IMR-90 (cell line): ENCODE measurements at regions not wholly inside any gene's neighbourhood (a gene's known extent, or its start where the extent isn't known, plus 50 kb on each side); places are given as distances from the start of the nearest gene placed in this dataset.

Experiments
- ATAC-seq: fragments of 200-7000 bp; cut with Tn5 transposase; 2 replicates; pipeline ENCODE4 v1.9.1; 2020; ENCODE audit warnings: low read depth, mild to moderate bottlenecking, moderate library complexity
- BruUV-seq: library from RNA; stranded (reverse); fragments of 400-500 nt; replicated peaks from 2 replicates; lab custom pipeline; 2021; lab: Mats Ljungman, UMichigan
- CTCF ChIA-PET: fragments of 300-600 bp; formaldehyde crosslinking; extraction: SDS; loops from one replicate; lab custom pipeline; 2021; ENCODE audit warnings: antibody characterized with exemption; lab: Yijun Ruan, JAX
- POLR2A ChIA-PET: fragments of 300-600 bp; sonication (Branson Sonifier 250); formaldehyde crosslinking; loops from one replicate; lab custom pipeline; 2022; ENCODE audit warnings: antibody characterized with exemption; ENCODE audit not compliant: unreplicated experiment; lab: Charles Lee
- DNase-seq: peaks from one replicate; pipeline ENCODE4 v3.0.0; 2013
- H2AFZ ChIP-seq: replicated peaks from 2 replicates; pipeline ENCODE3; 2013; ENCODE audit warnings: low read length, mild to moderate bottlenecking; ENCODE audit not compliant: poor library complexity
- H2AK5ac ChIP-seq: 2 replicates; pipeline ENCODE4 v1.6.1; 2013; ENCODE audit warnings: low read depth, low read length, inconsistent platforms
- H2AK9ac ChIP-seq: replicated peaks from 2 replicates; pipeline ENCODE3; 2013; ENCODE audit warnings: mild to moderate bottlenecking, low read depth, low read length, moderate library complexity; ENCODE audit not compliant: poor library complexity
- H2BK120ac ChIP-seq: 2 replicates; pipeline ENCODE4 v1.6.1; 2013; ENCODE audit warnings: low read depth, low read length, inconsistent platforms
- H2BK15ac ChIP-seq: 3 replicates; pipeline ENCODE4 v1.6.1; 2013; ENCODE audit warnings: low read depth, low read length, inconsistent platforms
- H2BK20ac ChIP-seq: 2 replicates; pipeline ENCODE4 v1.6.1; 2013; ENCODE audit warnings: low read depth, mild to moderate bottlenecking, inconsistent platforms, low read length, moderate library complexity
- H2BK5ac ChIP-seq: 2 replicates; pipeline ENCODE4 v1.6.1; 2013; ENCODE audit warnings: mild to moderate bottlenecking, low read depth, low read length, inconsistent platforms; ENCODE audit not compliant: poor library complexity, severe bottlenecking
- H3K14ac ChIP-seq: replicated peaks from 2 replicates; pipeline ENCODE4 v1.6.1; 2013; ENCODE audit warnings: low read depth, low read length, inconsistent platforms
- H3K18ac ChIP-seq: 2 replicates; pipeline ENCODE4 v1.6.1; 2013; ENCODE audit warnings: low read depth, low read length, control low read depth
- H3K23ac ChIP-seq: 2 replicates; pipeline ENCODE4 v1.6.1; 2013; ENCODE audit warnings: low read depth, low read length, inconsistent platforms
- H3K27ac ChIP-seq: 2 replicates; pipeline ENCODE4 v1.5.1; 2013; ENCODE audit warnings: mild to moderate bottlenecking, control low read depth, low read length; ENCODE audit not compliant: insufficient read depth
- H3K27me3 ChIP-seq: 2 replicates; pipeline ENCODE4 v1.6.1; 2013; ENCODE audit warnings: low read length; ENCODE audit not compliant: control insufficient read depth, insufficient read depth
- H3K36me3 ChIP-seq: 2 replicates; pipeline ENCODE4 v1.6.1; 2013; ENCODE audit warnings: low read length, mixed read lengths; ENCODE audit not compliant: control insufficient read depth, insufficient read depth
- H3K4ac ChIP-seq: 2 replicates; pipeline ENCODE4 v1.6.1; 2013; ENCODE audit warnings: low read depth, low read length, inconsistent platforms
- H3K4me1 ChIP-seq: 2 replicates; pipeline ENCODE4 v1.6.1; 2013; ENCODE audit warnings: low read length, mixed read lengths; ENCODE audit not compliant: control insufficient read depth, insufficient read depth
- H3K4me2 ChIP-seq: 2 replicates; pipeline ENCODE4 v1.6.1; 2013; ENCODE audit warnings: low read depth, mild to moderate bottlenecking, control low read depth, low read length, moderate library complexity
- H3K4me3 ChIP-seq: 2 replicates; pipeline ENCODE4 v1.5.1; 2013; ENCODE audit warnings: low read depth, mild to moderate bottlenecking, control low read depth, low read length, moderate library complexity; ENCODE audit not compliant: insufficient read depth
- H3K56ac ChIP-seq: 2 replicates; pipeline ENCODE4 v1.6.1; 2013; ENCODE audit warnings: low read length, inconsistent platforms; ENCODE audit not compliant: insufficient read depth; ENCODE audit errors: extremely low read depth
- H3K79me1 ChIP-seq, 2 experiments: 2 replicates each; pipeline ENCODE4 v1.6.1; 2013; ENCODE audit warnings: low read length in 2 of 2, inconsistent platforms in 1 of 2, low read depth in 1 of 2
- H3K9ac ChIP-seq: 2 replicates; pipeline ENCODE4 v1.6.1; 2013; ENCODE audit warnings: low read depth, low read length, control low read depth
- H3K9me1 ChIP-seq: 2 replicates; pipeline ENCODE4 v1.6.1; 2013; ENCODE audit warnings: low read length, inconsistent platforms; ENCODE audit not compliant: insufficient read depth
- H3K9me3 ChIP-seq: 2 replicates; pipeline ENCODE4 v1.6.1; 2013; ENCODE audit warnings: low read length; ENCODE audit not compliant: control insufficient read depth, insufficient read depth
- H4K20me1 ChIP-seq: 2 replicates; pipeline ENCODE4 v1.6.1; 2013; ENCODE audit warnings: low read length, inconsistent platforms; ENCODE audit not compliant: insufficient read depth
- H4K5ac ChIP-seq: 2 replicates; pipeline ENCODE4 v1.6.1; 2013; ENCODE audit warnings: mild to moderate bottlenecking, low read depth, low read length, control low read depth
- H4K8ac ChIP-seq, 2 experiments: 2 replicates each; pipeline ENCODE4 v1.6.1; 2013; ENCODE audit warnings: low read depth in 2 of 2, low read length in 2 of 2, control low read depth in 1 of 2, inconsistent platforms in 1 of 2
- H4K91ac ChIP-seq: 2 replicates; pipeline ENCODE4 v1.6.1; 2013; ENCODE audit warnings: low read depth, low read length, inconsistent platforms; ENCODE audit not compliant: insufficient read depth
- BHLHE40 ChIP-seq: fragments of 150-350 bp; IDR thresholded peaks from 2 replicates; pipeline ENCODE4 v1.6.1; 2016; ENCODE audit warnings: mild to moderate bottlenecking, low read depth, low read length
- ELK1 ChIP-seq: fragments of 150-350 bp; IDR thresholded peaks from 2 replicates; pipeline ENCODE4 v1.6.1; 2016; ENCODE audit warnings: low read depth, mild to moderate bottlenecking, low read length, moderate library complexity, borderline replicate concordance
- FOS ChIP-seq: fragments of 150-350 bp; IDR thresholded peaks from 2 replicates; pipeline ENCODE4 v1.6.1; 2016; ENCODE audit warnings: low read depth, low read length
- MAFK ChIP-seq: IDR thresholded peaks from 2 replicates; pipeline ENCODE4 v1.6.1; 2012; ENCODE audit warnings: low read depth, low read length, improper control_type of control experiment
- NFE2L2 ChIP-seq: fragments of 150-350 bp; IDR thresholded peaks from 2 replicates; pipeline ENCODE4 v1.6.1; 2016; ENCODE audit warnings: low read depth, mild to moderate bottlenecking, low read length
- POLR2A ChIP-seq: IDR thresholded peaks from 2 replicates; pipeline ENCODE4 v1.6.1; 2012; ENCODE audit warnings: mild to moderate bottlenecking, low read depth, low read length
- RAD21 ChIP-seq: IDR thresholded peaks from 2 replicates; pipeline ENCODE4 v1.6.1; 2012; ENCODE audit warnings: low read length, improper control_type of control experiment
- RCOR1 ChIP-seq: IDR thresholded peaks from 2 replicates; pipeline ENCODE4 v1.6.1; 2012; ENCODE audit warnings: mild to moderate bottlenecking, low read length, improper control_type of control experiment; ENCODE audit not compliant: insufficient replicate concordance
- RFX5 ChIP-seq: IDR thresholded peaks from 2 replicates; pipeline ENCODE4 v1.8.0; 2012; ENCODE audit warnings: low read depth, mild to moderate bottlenecking, low read length, moderate library complexity
- SMC3 ChIP-seq: fragments of 150-350 bp; IDR thresholded peaks from 2 replicates; pipeline ENCODE4 v1.6.1; 2016; ENCODE audit warnings: low read depth, mild to moderate bottlenecking, antibody characterized with exemption, low read length, moderate library complexity
- USF2 ChIP-seq: fragments of 150-350 bp; IDR thresholded peaks from 2 replicates; pipeline ENCODE4 v1.6.1; 2017; ENCODE audit warnings: mild to moderate bottlenecking, antibody characterized with exemption, low read length, low read depth
- WGBS, 2 experiments: methylation state at CpG; one replicate each; pipeline versions ENCODE4 v1.1.5 to v1.1.7; 2013; ENCODE audit warnings: missing lambda C conversion rate in 2 of 2; ENCODE audit not compliant: insufficient read length in 1 of 2; ENCODE audit errors: extremely low coverage in 2 of 2; 5-methylcytosine and 5-hydroxymethylcytosine counted together
- dilution Hi-C: fragments of 300-500 bp; cut with HindIII; formaldehyde crosslinking; loops from one replicate; pipeline ENCODE4 v1.14.3; 2018; ENCODE audit warnings: low sequenced_read_pairs; ENCODE audit not compliant: unreplicated experiment
- in situ Hi-C: fragments of 300-500 bp; cut with MboI; formaldehyde crosslinking; loops from 3 replicates; pipeline ENCODE4 v1.14.3; 2019; ENCODE audit warnings: low sequenced_read_pairs, inconsistent platforms, mixed read lengths
- intact Hi-C: fragments of 100-400 bp; cut with micrococcal nuclease; formaldehyde crosslinking; loops from 2 replicates; pipeline ENCODE4 v1.10.0; 2022

GRCh38 chr5:130966990-130967525 lies 198.0 kb downstream of the HINT1 start:
- BruUV-seq, result no TSS peak
- H3K4me2 ChIP-seq, result no peak overlapping the region
- no peak overlapping the region for H4K91ac ChIP-seq
- H3K56ac ChIP-seq, result no peak overlapping the region
- no peak overlapping the region for H4K8ac ChIP-seq
- no peak overlapping the region for H2BK120ac ChIP-seq
- H3K23ac ChIP-seq, result no peak overlapping the region
- CTCF ChIA-PET, result interaction anchor here (0.7 kb wide), 1 partner anchor 42 kb away, joined by 3 read pairs; no protein-coding TSS in a partner anchor
- dilution Hi-C loops (no loop called here), in situ Hi-C loops (no loop called here), intact Hi-C loops (no loop called here)
- H3K79me1 ChIP-seq, result no peaks in the 10 kb centered on the region
- H2AK5ac ChIP-seq, result no peak overlapping the region
- no peak overlapping the region for H3K4ac ChIP-seq
- no CpG with 5 or more reads among the region's 1 CpG for WGBS, 2 experiments
- POLR2A ChIA-PET, result no interaction called here
- H3K4me3 ChIP-seq, result no peak overlapping the region
- H3K14ac ChIP-seq, result no peak overlapping the region
- no peaks in the 10 kb centered on the region for H3K9me1 ChIP-seq
- H3K9ac ChIP-seq, result no peak overlapping the region
- no peaks in the 10 kb centered on the region for H3K4me1 ChIP-seq
- H2AFZ ChIP-seq, result no peak overlapping the region
- H2BK20ac ChIP-seq, result no peak overlapping the region
- H4K20me1 ChIP-seq, result no peaks in the 10 kb centered on the region
- no peak overlapping the region for H3K18ac ChIP-seq
- no peak overlapping the region for H2AK9ac ChIP-seq
- no peaks in the 10 kb centered on the region for H3K27me3 ChIP-seq
- no peaks in the 10 kb centered on the region for H3K36me3 ChIP-seq
- no peak overlapping the region for H3K27ac ChIP-seq
- ATAC-seq (no peak), DNase-seq (no peak)
- no peak overlapping the region for H4K5ac ChIP-seq
- H2BK5ac ChIP-seq, result no peak overlapping the region
- no peaks in the 10 kb centered on the region for H3K9me3 ChIP-seq
- H2BK15ac ChIP-seq, result no peak overlapping the region
- TF ChIP-seq NFE2L2, result no peak
- TF ChIP-seq FOS, result no peak
- TF ChIP-seq ELK1, result no peak
- no peak for TF ChIP-seq USF2
- no peak for TF ChIP-seq POLR2A
- TF ChIP-seq RAD21, result no peak
- TF ChIP-seq MAFK, result no peak
- TF ChIP-seq SMC3, result no peak
- TF ChIP-seq BHLHE40, result no peak
- TF ChIP-seq RFX5, result no peak
- TF ChIP-seq RCOR1, result no peak
